H9 (cell line): ENCODE measurements at regions not wholly inside any gene's neighbourhood (a gene's known extent, or its start where the extent isn't known, plus 50 kb on each side); places are given as distances from the start of the nearest gene placed in this dataset.
"Not testable (repeated sequence)": the region's sequence is repeated elsewhere in the genome, so short reads cannot be mapped to it uniquely, and the experiment has no call there.

ENCODE experiments used
- DNase-seq: peaks from one replicate; pipeline ENCODE4 v3.0.0-alpha.2; 2017
- H2AFZ ChIP-seq: one replicate; pipeline ENCODE4 v1.6.1; 2013; ENCODE audit warnings: mild to moderate bottlenecking, low read length, control low read depth, moderate library complexity
- H2AK5ac ChIP-seq: 2 replicates; pipeline ENCODE4 v1.6.1; 2013; ENCODE audit warnings: low read length, control low read depth, mixed read lengths; ENCODE audit not compliant: insufficient read length
- H2BK120ac ChIP-seq: one replicate; pipeline ENCODE4 v1.6.1; 2013; ENCODE audit warnings: low read depth, mild to moderate bottlenecking, low read length, control low read depth, inconsistent platforms; ENCODE audit not compliant: poor library complexity, severe bottlenecking
- H2BK12ac ChIP-seq: 2 replicates; pipeline ENCODE4 v1.6.1; 2013; ENCODE audit warnings: low read length, control low read depth, mixed read lengths, low read depth; ENCODE audit not compliant: insufficient read length
- H2BK15ac ChIP-seq: 2 replicates; pipeline ENCODE4 v1.6.1; 2013; ENCODE audit warnings: low read depth, low read length, control low read depth
- H2BK20ac ChIP-seq: one replicate; pipeline ENCODE4 v1.6.1; 2013; ENCODE audit warnings: low read depth, mild to moderate bottlenecking, low read length, control low read depth, inconsistent platforms; ENCODE audit not compliant: poor library complexity, severe bottlenecking
- H2BK5ac ChIP-seq: 2 replicates; pipeline ENCODE4 v1.6.1; 2013; ENCODE audit warnings: low read length, control low read depth, mixed read lengths; ENCODE audit not compliant: insufficient read length
- H3K14ac ChIP-seq: 2 replicates; pipeline ENCODE4 v1.6.1; 2013; ENCODE audit warnings: low read length, control low read depth; ENCODE audit not compliant: insufficient read depth
- H3K18ac ChIP-seq: 2 replicates; pipeline ENCODE4 v1.6.1; 2013; ENCODE audit warnings: low read depth, mild to moderate bottlenecking, mixed read lengths, low read length, control low read depth; ENCODE audit not compliant: insufficient read length
- H3K23ac ChIP-seq: 2 replicates; pipeline ENCODE4 v1.6.1; 2013; ENCODE audit warnings: low read length, control low read depth, mixed read lengths, low read depth; ENCODE audit not compliant: insufficient read length
- H3K23me2 ChIP-seq: 2 replicates; pipeline ENCODE4 v1.6.1; 2013; ENCODE audit warnings: low read depth, mild to moderate bottlenecking, mixed read lengths, low read length, control low read depth; ENCODE audit not compliant: insufficient read length, poor library complexity, severe bottlenecking
- H3K27ac ChIP-seq: 2 replicates; pipeline ENCODE4 v1.5.1; 2013; ENCODE audit warnings: low read length, control low read depth, mixed read lengths, low read depth; ENCODE audit not compliant: insufficient read length
- H3K27me3 ChIP-seq: 2 replicates; pipeline ENCODE4 v1.6.1; 2013; ENCODE audit warnings: low read length, control low read depth, inconsistent platforms; ENCODE audit not compliant: insufficient read depth
- H3K4ac ChIP-seq: 2 replicates; pipeline ENCODE4 v1.6.1; 2013; ENCODE audit warnings: low read depth, mild to moderate bottlenecking, control low read depth, inconsistent platforms, low read length, moderate library complexity
- H3K4me1 ChIP-seq: 2 replicates; pipeline ENCODE4 v1.6.1; 2013; ENCODE audit warnings: low read length, control low read depth, inconsistent platforms; ENCODE audit not compliant: insufficient read depth
- H3K4me2 ChIP-seq: 2 replicates; pipeline ENCODE4 v1.6.1; 2013; ENCODE audit warnings: low read length, control low read depth, mixed read lengths; ENCODE audit not compliant: insufficient read length, insufficient read depth
- H3K56ac ChIP-seq: 2 replicates; pipeline ENCODE4 v1.6.1; 2013; ENCODE audit warnings: low read depth, mild to moderate bottlenecking, mixed read lengths, low read length, control low read depth; ENCODE audit not compliant: insufficient read length
- H3K79me1 ChIP-seq: 2 replicates; pipeline ENCODE4 v1.6.1; 2013; ENCODE audit warnings: low read depth, mild to moderate bottlenecking, moderate library complexity, low read length, control low read depth, inconsistent platforms; ENCODE audit not compliant: insufficient read depth, poor library complexity, severe bottlenecking
- H3K79me2 ChIP-seq: 2 replicates; pipeline ENCODE4 v1.6.1; 2013; ENCODE audit warnings: low read length, control low read depth, inconsistent platforms; ENCODE audit not compliant: insufficient read depth
- H3K9ac ChIP-seq: 2 replicates; pipeline ENCODE4 v1.6.1; 2013; ENCODE audit warnings: low read length, control low read depth, mixed read lengths; ENCODE audit not compliant: insufficient read length; ENCODE audit errors: extremely low read depth
- H3K9me3 ChIP-seq: one replicate; pipeline ENCODE4 v1.6.1; 2013; ENCODE audit warnings: low read depth, low read length, inconsistent platforms; ENCODE audit not compliant: control insufficient read depth
- H3T11ph ChIP-seq: one replicate; pipeline ENCODE4 v1.6.1; 2013; ENCODE audit warnings: mild to moderate bottlenecking, low read length, control low read depth, inconsistent platforms
- H4K20me1 ChIP-seq: one replicate; pipeline ENCODE4 v1.6.1; 2013; ENCODE audit not compliant: control insufficient read depth, insufficient read length, insufficient read depth
- H4K5ac ChIP-seq: 2 replicates; pipeline ENCODE4 v1.6.1; 2013; ENCODE audit warnings: low read depth, mild to moderate bottlenecking, mixed read lengths, low read length, control low read depth; ENCODE audit not compliant: insufficient read length
- H4K8ac ChIP-seq: replicated peaks from 2 replicates; pipeline ENCODE4 v1.6.1; 2013; ENCODE audit warnings: low read length, control low read depth, mixed read lengths, low read depth; ENCODE audit not compliant: insufficient read length
- H4K91ac ChIP-seq: 2 replicates; pipeline ENCODE4 v1.6.1; 2013; ENCODE audit warnings: low read depth, mild to moderate bottlenecking, moderate library complexity, mixed read lengths, low read length, control low read depth; ENCODE audit not compliant: insufficient read length
- H3K27ac Mint-ChIP-seq, 3 experiments: 2 replicates in 2 of 3; 3 replicates in 1 of 3; pipeline ENCODE4 v1.8.0; 2020 to 2021; ENCODE audit warnings: mixed read lengths in 3 of 3, mild to moderate bottlenecking in 1 of 3, moderate library complexity in 1 of 3
- H3K27me3 Mint-ChIP-seq: 2 replicates; pipeline ENCODE4 v1.8.0; 2021; ENCODE audit warnings: low read depth, mild to moderate bottlenecking, moderate library complexity, mixed read lengths
- H3K36me3 Mint-ChIP-seq, 3 experiments: 2 replicates in 2 of 3; 3 replicates in 1 of 3; pipeline ENCODE4 v1.8.0; 2020 to 2021; ENCODE audit warnings: low read depth in 3 of 3, mixed read lengths in 3 of 3; ENCODE audit not compliant: insufficient read depth in 1 of 3
- H3K4me1 Mint-ChIP-seq, 2 experiments: 2 replicates each; pipeline ENCODE4 v1.8.0; 2020; ENCODE audit warnings: mixed read lengths in 2 of 2
- H3K4me3 Mint-ChIP-seq, 2 experiments: 2 replicates in 1 of 2; 3 replicates in 1 of 2; pipeline ENCODE4 v1.8.0; 2020 to 2021; ENCODE audit warnings: mild to moderate bottlenecking in 2 of 2, mixed read lengths in 2 of 2, moderate library complexity in 1 of 2
- H3K9me3 Mint-ChIP-seq, 2 experiments: 2 replicates in 1 of 2; 3 replicates in 1 of 2; pipeline ENCODE4 v1.8.0; 2020; ENCODE audit warnings: mild to moderate bottlenecking in 2 of 2, mixed read lengths in 2 of 2, moderate library complexity in 1 of 2
- WGBS: extraction: QIAGEN DNeasy Blood & Tissue Kit; methylation state at CpG from one replicate; pipeline ENCODE4 v1.1.7; 2013; ENCODE audit warnings: missing lambda C conversion rate, low lambda C conversion rate, mixed read lengths; ENCODE audit not compliant: insufficient read length; ENCODE audit errors: extremely low coverage; 5-methylcytosine and 5-hydroxymethylcytosine counted together
- TF ChIP-seq, protein P1 (sequence below): fragments of 200-600 bp; sonication (generic); conservative IDR thresholded peaks from 3 replicates; pipeline ENCODE4 v1.8.0; 2021; ENCODE audit warnings: antibody characterized with exemption, mild to moderate bottlenecking

DNA sequence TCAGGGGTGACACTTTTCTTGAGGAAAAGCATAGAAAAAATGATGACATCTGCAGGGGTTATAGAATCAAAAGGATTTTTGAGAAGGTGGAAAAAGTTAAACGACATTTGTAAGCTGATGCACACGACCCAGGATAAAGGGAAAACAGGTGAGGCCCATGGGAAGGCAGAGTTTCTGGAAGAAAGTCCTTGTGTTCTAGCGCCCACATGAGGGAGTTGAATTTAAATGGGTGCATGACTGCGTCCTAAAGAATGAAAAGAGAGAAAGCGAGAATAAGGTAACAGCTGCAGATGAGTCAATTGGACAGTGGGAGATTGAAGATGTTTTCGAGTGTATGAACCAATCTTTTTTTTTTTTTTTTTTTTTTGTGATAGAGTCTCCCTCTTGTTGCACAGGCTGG, 158.1 kb downstream of the GALR1 start:
- WGBS = no CpG with 5 or more reads among the region's 6 CpGs
- H3K27ac Mint-ChIP-seq = no peak overlapping the region
- Histone ChIP-seq H3K4me2 (no peak overlapping the region), H2BK20ac (no peak overlapping the region), H3K14ac (no peak overlapping the region), H3K79me2 (no peaks in the 10 kb centered on the region), H3K23ac (no peak overlapping the region), H2AK5ac (no peak overlapping the region), H3K27me3 (no peaks in the 10 kb centered on the region), H2BK5ac (no peak overlapping the region), H3K79me1 (no peaks in the 10 kb centered on the region), H3K23me2 (no peaks in the 10 kb centered on the region), H3K56ac (no peak overlapping the region), H2AFZ (no peak overlapping the region), H3K18ac (no peak overlapping the region), H2BK15ac (no peak overlapping the region), H3K4ac (no peak overlapping the region), H3T11ph (no peak overlapping the region), H3K4me1 (no peaks in the 10 kb centered on the region), H4K5ac (no peak overlapping the region), H3K27ac (no peak overlapping the region), H2BK12ac (no peak overlapping the region), H4K8ac (no peak overlapping the region), H3K9me3 (no peaks in the 10 kb centered on the region), H4K91ac (no peak overlapping the region), H2BK120ac (no peak overlapping the region), H3K9ac (no peak overlapping the region), H4K20me1 (no peaks in the 10 kb centered on the region)
- H3K36me3 Mint-ChIP-seq = no peaks in the 10 kb centered on the region
- no peaks in the 10 kb centered on the region for H3K9me3 Mint-ChIP-seq
- no peak for DNase-seq
- H3K27me3 Mint-ChIP-seq = no peaks in the 10 kb centered on the region; the same call in 1 of the 2 replicates
- H3K4me1 Mint-ChIP-seq = no peaks in the 10 kb centered on the region
- TF ChIP-seq, protein P1, sequence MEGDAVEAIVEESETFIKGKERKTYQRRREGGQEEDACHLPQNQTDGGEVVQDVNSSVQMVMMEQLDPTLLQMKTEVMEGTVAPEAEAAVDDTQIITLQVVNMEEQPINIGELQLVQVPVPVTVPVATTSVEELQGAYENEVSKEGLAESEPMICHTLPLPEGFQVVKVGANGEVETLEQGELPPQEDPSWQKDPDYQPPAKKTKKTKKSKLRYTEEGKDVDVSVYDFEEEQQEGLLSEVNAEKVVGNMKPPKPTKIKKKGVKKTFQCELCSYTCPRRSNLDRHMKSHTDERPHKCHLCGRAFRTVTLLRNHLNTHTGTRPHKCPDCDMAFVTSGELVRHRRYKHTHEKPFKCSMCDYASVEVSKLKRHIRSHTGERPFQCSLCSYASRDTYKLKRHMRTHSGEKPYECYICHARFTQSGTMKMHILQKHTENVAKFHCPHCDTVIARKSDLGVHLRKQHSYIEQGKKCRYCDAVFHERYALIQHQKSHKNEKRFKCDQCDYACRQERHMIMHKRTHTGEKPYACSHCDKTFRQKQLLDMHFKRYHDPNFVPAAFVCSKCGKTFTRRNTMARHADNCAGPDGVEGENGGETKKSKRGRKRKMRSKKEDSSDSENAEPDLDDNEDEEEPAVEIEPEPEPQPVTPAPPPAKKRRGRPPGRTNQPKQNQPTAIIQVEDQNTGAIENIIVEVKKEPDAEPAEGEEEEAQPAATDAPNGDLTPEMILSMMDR = peak; percentile 49; the same call in 2 of the 3 replicates
- H3K4me3 Mint-ChIP-seq = no peak overlapping the region

DNA sequence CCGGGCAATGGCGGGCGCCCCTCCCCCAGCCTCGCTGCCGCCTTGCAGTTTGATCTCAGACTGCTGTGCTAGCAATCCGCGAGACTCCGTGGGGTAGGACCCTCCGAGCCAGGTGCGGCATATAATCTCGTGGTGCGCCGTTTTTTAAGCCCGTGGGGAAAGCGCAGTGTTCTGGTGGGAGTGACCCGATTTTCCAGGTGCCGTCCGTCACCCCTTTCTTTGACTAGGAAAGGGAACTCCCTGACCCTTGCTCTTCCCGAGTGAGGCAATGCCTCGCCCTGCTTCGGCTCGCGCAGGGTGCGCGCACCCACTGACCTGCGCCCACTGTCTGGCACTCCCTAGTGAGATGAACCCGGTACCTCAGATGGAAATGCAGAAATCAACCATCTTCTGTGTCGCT, 171.9 kb downstream of the GALR1 start:
- not testable (repeated sequence) for H4K8ac ChIP-seq, H3T11ph ChIP-seq, H3K79me1 ChIP-seq, H3K36me3 Mint-ChIP-seq, H3K79me2 ChIP-seq, H3K27ac ChIP-seq, H4K91ac ChIP-seq, H3K9me3 Mint-ChIP-seq, H4K20me1 ChIP-seq, H2BK20ac ChIP-seq, DNase-seq, H2AK5ac ChIP-seq, H3K27me3 Mint-ChIP-seq, H3K23me2 ChIP-seq, H3K4me1 ChIP-seq, H2BK5ac ChIP-seq, H2BK12ac ChIP-seq, H4K5ac ChIP-seq, H3K4ac ChIP-seq, H3K23ac ChIP-seq, H2BK15ac ChIP-seq, H3K27me3 ChIP-seq, H2AFZ ChIP-seq, H3K9me3 ChIP-seq, H3K56ac ChIP-seq
- Mint-ChIP-seq H3K4me3 (peak overlapping the region; percentile 88 to 92), H3K4me1 (peaks cover 23 to 28% of the 10 kb centered on the region in 2 experiments), H3K27ac (peak overlapping the region; percentile 90 to 99 (median 98))
- Histone ChIP-seq H3K4me2 (peak overlapping the region; percentile 40), H3K9ac (peak overlapping the region; percentile 64), H2BK120ac (peak overlapping the region; percentile 81), H3K14ac (peak overlapping the region; percentile 93; the same call in 1 of the 2 replicates), H3K18ac (peak overlapping the region; percentile 83)
- WGBS = no CpG with 5 or more reads among the region's 28 CpGs
